ENCODE measurements at regions not wholly inside any gene's neighbourhood (a gene's known extent, or its start where the extent isn't known, plus 50 kb on each side); places are given as distances from the start of the nearest gene placed in this dataset.

- TF ChIP-seq POLR2A (IDR thresholded peaks at IDR 0.05) (no peak), CTCF (IDR thresholded peaks at IDR 0.05) (no peak)
These were observed 161.5 kb upstream of the KCNJ3 start for GRCh38 chr2:154537024-154537423.
